H1 (cell line): ENCODE measurements at regions not wholly inside any gene's neighbourhood (a gene's known extent, or its start where the extent isn't known, plus 50 kb on each side); places are given as distances from the start of the nearest gene placed in this dataset.

Experiments used
- CTCF ChIA-PET: fragments of 300-600 bp; sonication (Branson Sonifier 250); formaldehyde crosslinking; loops from one replicate; lab custom pipeline; 2021; ENCODE audit not compliant: partially characterized antibody; lab: Charles Lee
- POLR2A ChIA-PET: fragments of 300-600 bp; sonication (Branson Sonifier 250); formaldehyde crosslinking; loops from one replicate; lab custom pipeline; 2021; ENCODE audit warnings: inconsistent platforms; ENCODE audit not compliant: partially characterized antibody; lab: Charles Lee
- DNase-seq, 2 experiments: peaks; one replicate each; pipeline versions ENCODE4 v3.0.0 to v3.0.0-alpha.2; 2010 to 2022; ENCODE audit warnings: low spot score in 2 of 2, low read depth in 1 of 2, mixed read lengths in 1 of 2
- FAIRE-seq: peaks from 2 replicates; lab custom pipeline; 2011; peaks lifted over from hg19 to GRCh38; lab: Jason Lieb, UNC
- H2AFZ ChIP-seq: 2 replicates; pipeline ENCODE4 v1.8.1; 2012; ENCODE audit warnings: low read length, inconsistent platforms
- H2AK5ac ChIP-seq: 2 replicates; pipeline ENCODE4 v1.6.1; 2013; ENCODE audit warnings: low read depth, low read length
- H2BK120ac ChIP-seq: replicated peaks from 2 replicates; pipeline ENCODE3; 2013; ENCODE audit warnings: low read depth, low read length, inconsistent platforms
- H2BK12ac ChIP-seq: 2 replicates; pipeline ENCODE4 v1.6.1; 2013; ENCODE audit warnings: low read depth, low read length
- H2BK15ac ChIP-seq: 2 replicates; pipeline ENCODE4 v1.6.1; 2013; ENCODE audit warnings: low read length
- H2BK20ac ChIP-seq: 2 replicates; pipeline ENCODE4 v1.6.1; 2013; ENCODE audit warnings: low read length
- H2BK5ac ChIP-seq: 2 replicates; pipeline ENCODE4 v1.6.1; 2013; ENCODE audit warnings: low read depth, low read length
- H3K14ac ChIP-seq: 2 replicates; pipeline ENCODE4 v1.6.1; 2013; ENCODE audit warnings: inconsistent platforms; ENCODE audit not compliant: insufficient read length
- H3K18ac ChIP-seq: 2 replicates; pipeline ENCODE4 v1.6.1; 2013; ENCODE audit warnings: low read length; ENCODE audit errors: extremely low read depth
- H3K23ac ChIP-seq: 2 replicates; pipeline ENCODE4 v1.6.1; 2013; ENCODE audit warnings: inconsistent platforms; ENCODE audit not compliant: insufficient read length
- H3K23me2 ChIP-seq: 2 replicates; pipeline ENCODE4 v1.6.1; 2013; ENCODE audit warnings: low read depth, low read length
- H3K27ac ChIP-seq: 2 replicates; pipeline ENCODE4 v1.6.1; 2011; ENCODE audit warnings: low read depth, low read length, inconsistent platforms
- H3K27me3 ChIP-seq, 4 experiments: replicated peaks in 1 of 4; 1 replicate in 1 of 4; 2 replicates in 3 of 4; pipeline versions ENCODE4 v1.6.1 to v1.8.1; 2011 to 2013; ENCODE audit warnings: low read length in 3 of 4, mild to moderate bottlenecking in 3 of 4, inconsistent platforms in 2 of 4, mixed read lengths in 2 of 4, moderate library complexity in 1 of 4; ENCODE audit not compliant: control insufficient read depth in 3 of 4, insufficient read depth in 3 of 4; ENCODE audit errors: extremely low read depth in 1 of 4
- H3K36me3 ChIP-seq, 4 experiments: 2 replicates each; pipeline versions ENCODE4 v1.6.1 to v1.8.1; 2011 to 2013; ENCODE audit warnings: mild to moderate bottlenecking in 4 of 4, low read length in 3 of 4, moderate library complexity in 2 of 4, control low read depth in 1 of 4, inconsistent platforms in 1 of 4; ENCODE audit not compliant: insufficient read depth in 4 of 4, control insufficient read depth in 2 of 4
- H3K4ac ChIP-seq: replicated peaks from 2 replicates; pipeline ENCODE3; 2013; ENCODE audit warnings: low read length, low read depth, mixed read lengths, inconsistent platforms; ENCODE audit not compliant: insufficient read length
- H3K4me1 ChIP-seq, 4 experiments: replicated peaks in 1 of 4; 1 replicate in 1 of 4; 2 replicates in 3 of 4; pipeline versions ENCODE4 v1.6.1 to v1.8.1; 2011 to 2013; ENCODE audit warnings: low read length in 3 of 4, inconsistent platforms in 2 of 4, mixed read lengths in 1 of 4; ENCODE audit not compliant: insufficient read depth in 4 of 4, control insufficient read depth in 3 of 4
- H3K4me2 ChIP-seq, 2 experiments: 2 replicates each; pipeline versions ENCODE4 v1.6.1 to v1.8.1; 2011 to 2013; ENCODE audit warnings: low read depth in 2 of 2, low read length in 2 of 2, control low read depth in 1 of 2, inconsistent platforms in 1 of 2, mild to moderate bottlenecking in 1 of 2; ENCODE audit not compliant: insufficient read depth in 1 of 2
- H3K4me3 ChIP-seq, 4 experiments: fragments of 200-600, 300-600 bp in 1 of 4; sonication (generic), shearing (Covaris generic), sonication (Bioruptor Twin) in 1 of 4; 2 replicates each; pipeline versions ENCODE4 v1.5.1 to v1.8.1; 2011 to 2016; ENCODE audit warnings: low read length in 4 of 4, low read depth in 3 of 4, control low read depth in 2 of 4, inconsistent platforms in 2 of 4, mild to moderate bottlenecking in 2 of 4, mixed read lengths in 1 of 4, moderate library complexity in 1 of 4; ENCODE audit not compliant: insufficient read depth in 2 of 4; ENCODE audit errors: extremely low read depth in 1 of 4
- H3K56ac ChIP-seq: replicated peaks from 2 replicates; pipeline ENCODE3; 2013; ENCODE audit warnings: low read depth, mild to moderate bottlenecking, mixed read lengths, low read length, inconsistent platforms; ENCODE audit not compliant: insufficient read length
- H3K79me1 ChIP-seq: 2 replicates; pipeline ENCODE4 v1.6.1; 2013; ENCODE audit warnings: low read depth, low read length, control low read depth
- H3K79me2 ChIP-seq, 2 experiments: 2 replicates each; pipeline versions ENCODE4 v1.6.1 to v1.8.1; 2012 to 2013; ENCODE audit warnings: low read length in 2 of 2, mild to moderate bottlenecking in 2 of 2, inconsistent platforms in 1 of 2; ENCODE audit not compliant: insufficient read depth in 2 of 2, control insufficient read depth in 1 of 2
- H3K9ac ChIP-seq, 4 experiments: replicated peaks in 1 of 4; 1 replicate in 1 of 4; 2 replicates in 3 of 4; pipeline versions ENCODE4 v1.6.1 to v1.8.1; 2011 to 2013; ENCODE audit warnings: low read depth in 3 of 4, low read length in 3 of 4, control low read depth in 2 of 4, mild to moderate bottlenecking in 2 of 4, moderate library complexity in 2 of 4, inconsistent platforms in 1 of 4; ENCODE audit errors: extremely low read depth in 1 of 4
- H3K9me3 ChIP-seq, 2 experiments: 2 replicates each; pipeline versions ENCODE4 v1.6.1 to v1.8.1; 2012 to 2013; ENCODE audit warnings: mild to moderate bottlenecking in 2 of 2, moderate library complexity in 2 of 2, control low read depth in 1 of 2, inconsistent platforms in 1 of 2, low read depth in 1 of 2, low read length in 1 of 2, mixed read lengths in 1 of 2; ENCODE audit not compliant: insufficient read depth in 2 of 2
- H4K20me1 ChIP-seq, 2 experiments: replicated peaks in 1 of 2; 2 replicates each; pipeline versions ENCODE3 to v1.8.1; 2011 to 2013; ENCODE audit warnings: inconsistent platforms in 2 of 2, low read length in 2 of 2, mild to moderate bottlenecking in 1 of 2; ENCODE audit not compliant: insufficient read depth in 2 of 2, control insufficient read depth in 1 of 2
- H4K5ac ChIP-seq: 2 replicates; pipeline ENCODE4 v1.6.1; 2013; ENCODE audit warnings: low read length, low read depth, mixed read lengths, inconsistent platforms; ENCODE audit not compliant: insufficient read length
- H4K8ac ChIP-seq: 2 replicates; pipeline ENCODE4 v1.8.0; 2013; ENCODE audit warnings: mild to moderate bottlenecking, moderate library complexity, low read length, inconsistent platforms; ENCODE audit not compliant: insufficient read depth; ENCODE audit errors: extremely low read depth
- H4K91ac ChIP-seq: replicated peaks from 2 replicates; pipeline ENCODE3; 2013; ENCODE audit warnings: low read length, mixed read lengths, inconsistent platforms; ENCODE audit not compliant: insufficient read length
- BRCA1 ChIP-seq: IDR thresholded peaks from 2 replicates; pipeline ENCODE4 v1.6.1; 2012; ENCODE audit warnings: low read depth, low read length, improper control_type of control experiment
- CHD2 ChIP-seq: IDR thresholded peaks from 2 replicates; pipeline ENCODE4 v1.6.1; 2012; ENCODE audit warnings: low read length, improper control_type of control experiment
- EGR1 ChIP-seq: IDR thresholded peaks from 2 replicates; pipeline ENCODE4 v1.6.1; 2011; ENCODE audit warnings: low read depth, low read length, borderline replicate concordance
- FOSL1 ChIP-seq: IDR thresholded peaks from 2 replicates; pipeline ENCODE4 v1.6.1; 2011; ENCODE audit warnings: mild to moderate bottlenecking, low read depth, low read length, moderate library complexity; ENCODE audit not compliant: insufficient read depth
- GABPA ChIP-seq: IDR thresholded peaks from 2 replicates; pipeline ENCODE4 v1.6.1; 2011; ENCODE audit warnings: mild to moderate bottlenecking, low read length, moderate library complexity, borderline replicate concordance; ENCODE audit not compliant: insufficient read depth
- KDM1A ChIP-seq: fragments of 200-600, 300-600 bp; sonication (generic); IDR thresholded peaks from 2 replicates; pipeline ENCODE4 v1.7.1; 2016; ENCODE audit warnings: mild to moderate bottlenecking, low read length, borderline replicate concordance
- KDM4A ChIP-seq: IDR thresholded peaks from one replicate; pipeline ENCODE4 v1.7.1; 2012; ENCODE audit warnings: low read depth, mild to moderate bottlenecking, moderate library complexity, low read length, inconsistent platforms; ENCODE audit not compliant: severe bottlenecking
- KDM5A ChIP-seq: fragments of 200-600 bp; IDR thresholded peaks from 2 replicates; pipeline ENCODE4 v1.7.1; 2012; ENCODE audit warnings: mild to moderate bottlenecking, low read length, inconsistent platforms, mixed read lengths
- POLR2A ChIP-seq, 2 experiments: IDR thresholded peaks; 1 replicate in 1 of 2; 2 replicates in 1 of 2; pipeline ENCODE4 v1.6.1; 2011; ENCODE audit warnings: low read depth in 2 of 2, low read length in 2 of 2, mild to moderate bottlenecking in 2 of 2; ENCODE audit errors: control extremely low read depth in 1 of 2
- RAD21 ChIP-seq, 2 experiments: IDR thresholded peaks in 1 of 2; conservative IDR thresholded peaks in 1 of 2; 2 replicates each; pipeline ENCODE4 v1.6.1; 2011; ENCODE audit warnings: low read depth in 2 of 2, low read length in 2 of 2, improper control_type of control experiment in 1 of 2, inconsistent platforms in 1 of 2, mild to moderate bottlenecking in 1 of 2, moderate library complexity in 1 of 2
- RNF2 ChIP-seq: fragments of 200-900, 300-1000 bp; sonication (generic); IDR thresholded peaks from 2 replicates; pipeline ENCODE4 v1.7.1; 2016; ENCODE audit warnings: borderline replicate concordance, low read depth, mild to moderate bottlenecking, antibody characterized with exemption, low read length; ENCODE audit not compliant: poor library complexity, severe bottlenecking; ENCODE audit errors: missing control alignments
- SIX5 ChIP-seq: IDR thresholded peaks from 2 replicates; pipeline ENCODE4 v1.6.1; 2011; ENCODE audit warnings: mild to moderate bottlenecking, low read depth, low read length
- SRF ChIP-seq: IDR thresholded peaks from 2 replicates; pipeline ENCODE4 v1.6.1; 2011; ENCODE audit warnings: mild to moderate bottlenecking, low read depth, low read length, moderate library complexity
- TAF1 ChIP-seq: IDR thresholded peaks from 2 replicates; pipeline ENCODE4 v1.6.1; 2011; ENCODE audit warnings: mild to moderate bottlenecking, low read depth, low read length
- WGBS, 2 experiments: shearing (Covaris generic) in 1 of 2; methylation state at CpG; one replicate each; pipeline versions ENCODE4 v1.1.6 to v1.1.7; 2013 to 2015; ENCODE audit warnings: low lambda C conversion rate in 2 of 2, mixed read lengths in 2 of 2, inconsistent platforms in 1 of 2, low coverage in 1 of 2, missing lambda C conversion rate in 1 of 2; ENCODE audit not compliant: insufficient replicate concordance in 2 of 2, insufficient coverage in 1 of 2, insufficient read length in 1 of 2; ENCODE audit errors: extremely low coverage in 1 of 2, missing lambda C conversion rate in 1 of 2; 5-methylcytosine and 5-hydroxymethylcytosine counted together

DNA sequence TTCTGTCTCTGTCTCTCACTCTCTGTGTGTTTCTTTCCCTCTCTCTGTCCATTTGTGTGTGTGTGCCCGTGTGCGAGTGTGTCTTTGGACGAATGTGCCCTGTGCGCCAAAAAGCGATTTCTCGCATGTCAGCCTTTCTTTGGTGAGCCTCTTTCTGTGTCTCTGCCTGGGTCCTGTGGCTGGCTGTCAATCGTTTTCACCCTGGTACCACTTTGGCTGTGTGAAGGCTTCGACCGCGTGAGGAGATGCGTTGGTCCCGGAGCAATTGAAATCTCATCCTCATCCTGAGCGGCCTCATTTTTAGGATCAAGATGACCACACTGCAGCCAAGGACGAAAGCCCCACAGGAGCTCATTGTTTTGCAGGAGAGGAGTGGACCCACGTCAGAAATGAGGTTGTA lies 288.9 kb upstream of the ZNF337 start:
- Histone ChIP-seq H3K27me3 (no peaks in the 10 kb centered on the region), H2BK120ac (no peak overlapping the region), H3K27ac (no peak overlapping the region), H4K8ac (no peak overlapping the region; the same call in 1 of the 2 replicates), H3K9ac (no peak overlapping the region), H2BK5ac (no peak overlapping the region), H3K79me2 (no peaks in the 10 kb centered on the region), H2BK15ac (no peak overlapping the region), H2AK5ac (no peak overlapping the region), H2BK12ac (no peak overlapping the region), H3K23ac (no peak overlapping the region), H3K4ac (no peak overlapping the region), H4K20me1 (no peaks in the 10 kb centered on the region), H3K4me2 (no peak overlapping the region), H3K18ac (no peak overlapping the region), H2AFZ (no peak overlapping the region), H4K91ac (no peak overlapping the region), H3K4me3 (no peak overlapping the region), H3K14ac (no peak overlapping the region), H3K4me1 (no peaks in the 10 kb centered on the region), H3K23me2 (no peaks in the 10 kb centered on the region; the same call in 1 of the 2 replicates), H2BK20ac (no peak overlapping the region), H3K36me3 (no peaks in the 10 kb centered on the region), H3K56ac (no peak overlapping the region), H4K5ac (no peak overlapping the region), H3K9me3 (peaks cover 0 to 27% of the 10 kb centered on the region in 2 experiments; a peak in 2 of 4 replicates), H3K79me1 (no peaks in the 10 kb centered on the region)
- WGBS, 2 experiments: 89% methylated on average over 15 of the region's 15 CpGs; no CpG with 5 or more reads in 1 of the 2 experiments
- POLR2A ChIA-PET: no interaction called here
- CTCF ChIA-PET: no interaction called here
- FAIRE-seq (no peak), DNase-seq (no peak)
- no peak for TF ChIP-seq KDM1A
- no peak for TF ChIP-seq SIX5
- TF ChIP-seq BRCA1: no peak
- no peak for TF ChIP-seq EGR1
- TF ChIP-seq CHD2: no peak
- TF ChIP-seq RNF2: no peak
- no peak for TF ChIP-seq FOSL1
- no peak for TF ChIP-seq POLR2A (IDR thresholded peaks at IDR 0.05; ENCODE audit: control extremely low read depth in 1 of 2, low read depth in 2 of 2, low read length in 2 of 2)
- TF ChIP-seq KDM4A: no peak
- TF ChIP-seq TAF1: no peak
- TF ChIP-seq SRF: no peak
- TF ChIP-seq RAD21 (IDR thresholded peaks at IDR 0.05 in 1 of 2, conservative IDR thresholded peaks at IDR 0.05 in 1 of 2; ENCODE audit: low read depth in 2 of 2, low read length in 2 of 2): no peak
- TF ChIP-seq KDM5A: no peak
- no peak for TF ChIP-seq GABPA
